ENCODE measurements at regions not wholly inside any gene's neighbourhood (a gene's known extent, or its start where the extent isn't known, plus 50 kb on each side); places are given as distances from the start of the nearest gene placed in this dataset.
"Not testable (repeated sequence)": the region's sequence is repeated elsewhere in the genome, so short reads cannot be mapped to it uniquely, and the experiment has no call there.

DNA sequence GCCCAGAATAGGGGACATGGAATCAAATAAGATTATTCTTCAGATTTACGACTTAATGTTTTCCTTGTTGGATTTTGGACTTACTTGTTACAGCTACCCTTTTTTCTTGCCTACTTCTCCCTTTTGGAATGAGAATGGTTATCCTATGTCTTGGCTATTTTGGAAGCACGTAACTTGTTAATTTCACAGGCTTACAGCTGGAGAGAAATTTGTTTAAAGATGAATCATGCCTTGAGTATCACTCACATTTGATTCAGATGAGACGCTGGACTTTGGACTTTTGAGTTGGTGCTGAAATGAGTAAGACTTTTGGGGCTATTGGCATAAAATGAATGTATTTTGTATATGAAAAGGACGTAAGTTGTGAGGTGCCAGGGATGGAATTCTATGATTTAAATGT is 83.3 kb downstream of the SMPDL3A start:
- intact Hi-C loops (cut with micrococcal nuclease), result no loop called here
- H3K9me3 ChIP-seq (replicated peaks), result no peaks in the 10 kb centered on the region
- peaks cover 13% of the 10 kb centered on the region for H3K27me3 ChIP-seq (ENCODE audit: low read depth)
- H3K4me1 ChIP-seq, result no peaks in the 10 kb centered on the region
- H3K27ac ChIP-seq (replicated peaks), result no peak overlapping the region
- DNase-seq, result no peak
- no peaks in the 10 kb centered on the region for H3K36me3 ChIP-seq
- no peak overlapping the region for H3K4me3 ChIP-seq
- TF ChIP-seq, protein P1, sequence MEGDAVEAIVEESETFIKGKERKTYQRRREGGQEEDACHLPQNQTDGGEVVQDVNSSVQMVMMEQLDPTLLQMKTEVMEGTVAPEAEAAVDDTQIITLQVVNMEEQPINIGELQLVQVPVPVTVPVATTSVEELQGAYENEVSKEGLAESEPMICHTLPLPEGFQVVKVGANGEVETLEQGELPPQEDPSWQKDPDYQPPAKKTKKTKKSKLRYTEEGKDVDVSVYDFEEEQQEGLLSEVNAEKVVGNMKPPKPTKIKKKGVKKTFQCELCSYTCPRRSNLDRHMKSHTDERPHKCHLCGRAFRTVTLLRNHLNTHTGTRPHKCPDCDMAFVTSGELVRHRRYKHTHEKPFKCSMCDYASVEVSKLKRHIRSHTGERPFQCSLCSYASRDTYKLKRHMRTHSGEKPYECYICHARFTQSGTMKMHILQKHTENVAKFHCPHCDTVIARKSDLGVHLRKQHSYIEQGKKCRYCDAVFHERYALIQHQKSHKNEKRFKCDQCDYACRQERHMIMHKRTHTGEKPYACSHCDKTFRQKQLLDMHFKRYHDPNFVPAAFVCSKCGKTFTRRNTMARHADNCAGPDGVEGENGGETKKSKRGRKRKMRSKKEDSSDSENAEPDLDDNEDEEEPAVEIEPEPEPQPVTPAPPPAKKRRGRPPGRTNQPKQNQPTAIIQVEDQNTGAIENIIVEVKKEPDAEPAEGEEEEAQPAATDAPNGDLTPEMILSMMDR (IDR thresholded peaks at IDR 0.05; ENCODE audit: borderline replicate concordance), result no peak

DNA sequence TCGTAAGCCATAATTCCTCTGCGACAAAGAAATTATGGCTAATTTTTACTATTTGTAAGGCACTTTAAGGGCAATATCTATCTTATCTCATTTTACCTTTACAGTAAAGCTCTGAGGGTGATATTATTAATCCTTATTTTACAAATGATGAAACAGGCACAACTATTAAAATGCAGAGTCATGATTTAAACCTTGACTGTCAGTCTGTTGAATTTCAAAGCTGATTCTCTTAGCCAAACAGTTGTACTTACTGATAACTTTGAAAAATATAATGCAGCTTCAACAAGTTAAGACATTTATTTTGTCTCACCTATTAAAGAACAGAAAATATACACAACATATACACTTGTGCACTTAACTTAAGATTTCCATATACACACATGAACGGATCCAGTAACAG is 88.2 kb downstream of the SMPDL3A start:
- TF ChIP-seq, protein P1 (IDR thresholded peaks at IDR 0.05; ENCODE audit: borderline replicate concordance), result no peak
- intact Hi-C loops (cut with micrococcal nuclease), result no loop called here
- Histone ChIP-seq H3K27me3 (ENCODE audit: low read depth) (peaks cover 13% of the 10 kb centered on the region), H3K36me3 (no peaks in the 10 kb centered on the region), H3K4me1 (no peaks in the 10 kb centered on the region), H3K9me3 (replicated peaks) (peaks cover 2% of the 10 kb centered on the region), H3K4me3 (no peak overlapping the region), H3K27ac (replicated peaks) (no peak overlapping the region)
- no peak for DNase-seq

DNA sequence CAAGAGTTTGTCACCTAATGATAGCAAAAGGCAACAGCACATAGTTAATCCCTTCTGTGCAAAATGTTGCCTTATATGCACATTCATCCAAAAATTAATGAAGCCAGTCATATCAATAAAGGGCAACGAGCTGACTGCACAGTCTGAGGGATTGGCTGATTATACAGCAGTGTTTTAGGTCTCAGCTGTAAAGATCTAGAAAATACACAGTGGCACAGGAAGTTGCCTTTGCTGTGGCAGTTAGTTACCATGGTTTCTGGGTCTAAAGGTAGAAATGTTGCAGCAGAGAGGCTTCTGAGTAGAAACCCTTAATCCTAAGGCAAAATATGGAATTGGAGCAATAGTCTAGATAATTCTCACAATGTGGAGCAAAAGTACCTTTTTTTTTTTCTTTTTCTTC is 89.7 kb downstream of the SMPDL3A start:
- H3K9me3 ChIP-seq (replicated peaks), result peaks cover 16% of the 10 kb centered on the region
- H3K4me1 ChIP-seq, result no peaks in the 10 kb centered on the region
- no peak overlapping the region for H3K4me3 ChIP-seq
- no peaks in the 10 kb centered on the region for H3K36me3 ChIP-seq
- intact Hi-C loops (cut with micrococcal nuclease), result no loop called here
- peaks cover 6% of the 10 kb centered on the region for H3K27me3 ChIP-seq (ENCODE audit: low read depth)
- DNase-seq, result no peak
- TF ChIP-seq, protein P1 (IDR thresholded peaks at IDR 0.05; ENCODE audit: borderline replicate concordance), result no peak
- H3K27ac ChIP-seq (replicated peaks), result no peak overlapping the region

DNA sequence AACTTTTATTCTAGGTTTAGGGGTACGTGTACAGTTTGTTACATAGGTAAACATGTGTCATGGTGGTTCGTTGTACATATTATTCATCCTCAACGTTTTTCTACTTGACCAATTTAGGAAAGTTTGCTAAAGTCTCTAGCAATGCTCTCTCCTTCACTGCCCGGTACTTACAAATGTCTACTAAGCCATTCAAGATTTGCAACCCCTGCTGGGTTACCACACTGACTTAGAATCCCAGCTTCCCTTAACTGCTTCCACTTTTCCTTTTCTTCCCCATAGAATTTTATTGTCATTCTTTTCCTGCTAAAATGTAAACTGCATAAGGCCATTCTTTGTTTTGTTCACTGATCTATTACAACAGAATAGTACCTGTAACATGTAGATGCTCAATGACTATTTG is 97.4 kb downstream of the SMPDL3A start:
- Histone ChIP-seq H3K4me1 (no peaks in the 10 kb centered on the region), H3K9me3 (replicated peaks) (peaks cover 16% of the 10 kb centered on the region), H3K27ac (replicated peaks) (no peak overlapping the region), H3K4me3 (no peak overlapping the region), H3K36me3 (no peaks in the 10 kb centered on the region), H3K27me3 (ENCODE audit: low read depth) (no peaks in the 10 kb centered on the region)
- TF ChIP-seq, protein P1 (IDR thresholded peaks at IDR 0.05; ENCODE audit: borderline replicate concordance), result no peak
- no peak for DNase-seq
- intact Hi-C loops (cut with micrococcal nuclease), result no loop called here

DNA sequence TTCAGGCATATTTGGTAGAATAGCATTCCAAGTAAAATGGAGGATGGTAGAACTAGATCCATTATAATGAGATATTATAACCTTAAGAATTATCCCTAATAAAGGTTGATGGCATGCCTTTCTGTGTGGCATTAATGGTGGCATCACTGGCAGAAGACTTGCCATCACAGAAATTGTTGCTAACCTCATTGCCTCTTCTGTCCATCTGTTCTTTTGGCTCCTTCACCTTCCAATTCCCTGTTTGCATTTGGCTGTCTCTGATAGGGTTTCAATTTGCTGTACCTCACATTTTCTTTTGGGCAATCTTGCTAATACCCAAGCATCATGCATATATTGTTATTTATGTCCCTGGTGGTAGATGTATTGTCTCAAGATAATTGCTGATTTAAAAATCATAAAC is 98.9 kb downstream of the SMPDL3A start:
- Histone ChIP-seq H3K27ac (replicated peaks) (no peak overlapping the region), H3K4me1 (no peaks in the 10 kb centered on the region), H3K36me3 (no peaks in the 10 kb centered on the region), H3K4me3 (no peak overlapping the region), H3K9me3 (replicated peaks) (peaks cover 19% of the 10 kb centered on the region), H3K27me3 (ENCODE audit: low read depth) (no peaks in the 10 kb centered on the region)
- DNase-seq, result no peak
- intact Hi-C loops (cut with micrococcal nuclease), result no loop called here
- TF ChIP-seq, protein P1 (IDR thresholded peaks at IDR 0.05; ENCODE audit: borderline replicate concordance), result no peak

DNA sequence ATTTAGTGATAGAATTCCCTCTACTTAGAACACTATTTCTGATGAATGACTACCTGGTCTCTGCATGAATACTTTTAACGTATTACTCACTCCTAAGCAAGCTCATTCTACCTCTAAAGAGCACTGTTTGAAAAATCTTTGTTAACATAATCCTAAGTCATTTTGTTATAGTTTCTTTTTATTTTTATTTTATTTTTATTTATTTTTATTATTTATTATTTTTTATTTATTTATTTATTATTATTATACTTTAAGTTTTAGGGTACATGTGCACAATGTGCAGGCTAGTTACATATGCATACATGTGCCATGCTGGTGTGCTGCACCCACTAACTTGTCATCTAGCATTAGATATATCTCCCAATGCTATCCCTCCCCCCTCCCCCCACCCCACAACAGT is 99.6 kb downstream of the SMPDL3A start:
- not testable (repeated sequence) for H3K27me3 ChIP-seq (ENCODE audit: low read depth)
- peaks cover 15% of the 10 kb centered on the region for H3K9me3 ChIP-seq (replicated peaks)

More for the DNA sequence above, 99.6 kb downstream of the SMPDL3A start:
- H3K4me3 ChIP-seq; H3K36me3 ChIP-seq; H3K27ac ChIP-seq (replicated peaks); DNase-seq; H3K4me1 ChIP-seq; intact Hi-C loops (cut with micrococcal nuclease): not testable (repeated sequence)
